GM12891 (cell line): ENCODE measurements at regions not wholly inside any gene's neighbourhood (a gene's known extent, or its start where the extent isn't known, plus 50 kb on each side); places are given as distances from the start of the nearest gene placed in this dataset.
"Not testable (repeated sequence)": the region's sequence is repeated elsewhere in the genome, so short reads cannot be mapped to it uniquely, and the experiment has no call there.

Source experiments
- DNase-seq: peaks from one replicate; pipeline ENCODE4 v3.0.0; 2011; ENCODE audit warnings: low spot score; ENCODE audit not compliant: insufficient read length
- FAIRE-seq: peaks from 2 replicates; lab custom pipeline; 2011; peaks lifted over from hg19 to GRCh38; lab: Jason Lieb, UNC
- PAX5 ChIP-seq: IDR thresholded peaks from 2 replicates; pipeline ENCODE4 v1.6.1; 2011; ENCODE audit warnings: low read length, moderate library complexity, mild to moderate bottlenecking; ENCODE audit not compliant: insufficient read depth, severe bottlenecking
- POLR2A ChIP-seq: IDR thresholded peaks from 2 replicates; pipeline ENCODE4 v1.6.1; 2011; ENCODE audit warnings: low read depth, low read length, control low read depth
- POLR2AphosphoS5 ChIP-seq: IDR thresholded peaks from 2 replicates; pipeline ENCODE4 v1.6.1; 2011; ENCODE audit warnings: low read depth, low read length, control low read depth
- POU2F2 ChIP-seq: IDR thresholded peaks from 2 replicates; pipeline ENCODE4 v1.6.1; 2011; ENCODE audit warnings: low read depth, mild to moderate bottlenecking, control low read depth, low read length, moderate library complexity
- SPI1 ChIP-seq: IDR thresholded peaks from 2 replicates; pipeline ENCODE4 v1.6.1; 2011; ENCODE audit warnings: low read depth, low read length, control low read depth
- TAF1 ChIP-seq: IDR thresholded peaks from 2 replicates; pipeline ENCODE4 v1.6.1; 2011; ENCODE audit warnings: low read depth, low read length, control low read depth

- FAIRE-seq (no peak), DNase-seq (no peak)
- no peak for TF ChIP-seq POLR2AphosphoS5
- no peak for TF ChIP-seq POU2F2
- TF ChIP-seq POLR2A: no peak
- TF ChIP-seq TAF1: no peak
- TF ChIP-seq SPI1: no peak
- TF ChIP-seq PAX5: no peak
These were observed 83.9 kb upstream of the ATP1A1 start for GRCh38 chr1:116289193-116289592.

GRCh38 chr1:116290085-116290705, 82.8 kb upstream of the ATP1A1 start:
- DNase-seq: no peak
- FAIRE-seq: no peak
- no peak for TF ChIP-seq PAX5
- TF ChIP-seq TAF1: no peak
- no peak for TF ChIP-seq POLR2A
- no peak for TF ChIP-seq POLR2AphosphoS5
- TF ChIP-seq SPI1: no peak
- TF ChIP-seq POU2F2: no peak

GRCh38 chr1:116291024-116291423, 82.0 kb upstream of the ATP1A1 start:
- TF ChIP-seq TAF1: no peak
- no peak for TF ChIP-seq POU2F2
- no peak for TF ChIP-seq POLR2A
- TF ChIP-seq SPI1: no peak
- no peak for TF ChIP-seq PAX5
- TF ChIP-seq POLR2AphosphoS5: no peak
- FAIRE-seq (no peak), DNase-seq (no peak)

GRCh38 chr1:116292929-116293725, 79.9 kb upstream of the ATP1A1 start:
- DNase-seq: no peak
- TF ChIP-seq SPI1 (no peak), POU2F2 (no peak), POLR2A (no peak), POLR2AphosphoS5 (no peak), PAX5 (no peak), TAF1 (no peak)
- FAIRE-seq: no peak

GRCh38 chr1:116297495-116298212, 75.4 kb upstream of the ATP1A1 start:
- TF ChIP-seq POLR2A (no peak), SPI1 (no peak), POLR2AphosphoS5 (no peak), PAX5 (no peak), TAF1 (no peak), POU2F2 (no peak)
- FAIRE-seq: no peak
- DNase-seq: no peak

GRCh38 chr1:116298213-116298579, 74.8 kb upstream of the ATP1A1 start:
- not testable (repeated sequence) for FAIRE-seq, DNase-seq

- no peak for TF ChIP-seq TAF1
- no peak for TF ChIP-seq SPI1
- TF ChIP-seq POLR2AphosphoS5: no peak
- TF ChIP-seq POLR2A: no peak
- no peak for TF ChIP-seq PAX5
- TF ChIP-seq POU2F2: no peak
- DNase-seq (no peak), FAIRE-seq (no peak)
These were observed 74.3 kb upstream of the ATP1A1 start for GRCh38 chr1:116298746-116299145.

GRCh38 chr1:116299248-116299647, 73.8 kb upstream of the ATP1A1 start:
- DNase-seq: no peak
- TF ChIP-seq POLR2AphosphoS5 (no peak), POU2F2 (no peak), SPI1 (no peak), POLR2A (no peak), PAX5 (no peak), TAF1 (no peak)
- FAIRE-seq: no peak

GRCh38 chr1:116302281-116302680, 70.8 kb upstream of the ATP1A1 start:
- no peak for TF ChIP-seq POLR2A
- TF ChIP-seq TAF1: no peak
- no peak for TF ChIP-seq POLR2AphosphoS5
- FAIRE-seq: no peak
- no peak for DNase-seq

- FAIRE-seq (no peak), DNase-seq (no peak)
- TF ChIP-seq PAX5 (no peak), POLR2A (no peak), SPI1 (no peak), POU2F2 (no peak), POLR2AphosphoS5 (no peak), TAF1 (no peak)
These were observed 66.9 kb upstream of the ATP1A1 start for GRCh38 chr1:116306102-116306501.
